Activated naive CD4-positive, alpha-beta T cell treated with anti-CD3 and anti-CD28 coated beads for 36 hours (primary cell): ENCODE measurements at regions not wholly inside any gene's neighbourhood (a gene's known extent, or its start where the extent isn't known, plus 50 kb on each side); places are given as distances from the start of the nearest gene placed in this dataset.

ENCODE experiments used
- CTCF ChIA-PET: fragments of 350-600 bp; sonication (Branson Sonifier 250); formaldehyde crosslinking; loops from one replicate; lab custom pipeline; 2021; ENCODE audit warnings: antibody characterized with exemption; lab: Charles Lee
- DNase-seq: peaks from one replicate; pipeline ENCODE4 v3.0.0-alpha.2; 2020
- H3K27ac Mint-ChIP-seq: one replicate; pipeline ENCODE4 v1.8.0; 2021; ENCODE audit warnings: mild to moderate bottlenecking, mixed read lengths
- H3K27me3 Mint-ChIP-seq: one replicate; pipeline ENCODE4 v1.8.0; 2021; ENCODE audit warnings: low read depth, mixed read lengths
- H3K36me3 Mint-ChIP-seq: one replicate; pipeline ENCODE4 v1.8.0; 2021; ENCODE audit warnings: low read depth, mixed read lengths
- H3K4me1 Mint-ChIP-seq: one replicate; pipeline ENCODE4 v1.8.0; 2021; ENCODE audit warnings: low read depth, mixed read lengths
- H3K4me3 Mint-ChIP-seq: one replicate; pipeline ENCODE4 v1.8.0; 2021; ENCODE audit warnings: mild to moderate bottlenecking, moderate library complexity, mixed read lengths
- H3K9me3 Mint-ChIP-seq: one replicate; pipeline ENCODE4 v1.8.0; 2021; ENCODE audit warnings: mixed read lengths
- intact Hi-C: fragments of 100-400 bp; cut with micrococcal nuclease; formaldehyde crosslinking; loops from one replicate; pipeline ENCODE4 v1.15.1; 2023

DNA sequence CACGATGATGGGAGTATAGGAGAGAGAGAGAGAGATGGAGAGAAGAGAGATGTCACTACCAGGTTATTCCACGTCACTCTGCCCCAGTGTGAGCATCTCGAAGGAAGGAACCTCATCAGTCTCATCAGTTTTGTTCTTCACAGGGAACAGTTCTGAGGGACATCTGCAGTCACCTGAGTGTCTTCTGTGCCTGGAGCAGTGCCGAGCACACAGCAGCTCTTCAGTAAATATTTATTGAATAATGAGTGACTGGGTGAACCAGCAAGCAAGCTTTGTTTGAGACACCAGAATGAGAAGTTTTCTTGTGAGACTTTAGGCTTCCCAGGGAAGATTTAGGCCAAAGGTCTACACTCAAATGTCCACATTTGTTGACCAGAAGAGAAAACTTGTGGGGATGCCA is 142.4 kb upstream of the IRX3 start:
- Mint-ChIP-seq H3K27me3 (peaks cover 46% of the 10 kb centered on the region), H3K4me1 (no peaks in the 10 kb centered on the region), H3K27ac (no peak overlapping the region), H3K9me3 (peaks cover 7% of the 10 kb centered on the region), H3K36me3 (no peaks in the 10 kb centered on the region), H3K4me3 (no peak overlapping the region)
- intact Hi-C loops = no loop called here
- DNase-seq = no peak
- CTCF ChIA-PET = no interaction called here

DNA sequence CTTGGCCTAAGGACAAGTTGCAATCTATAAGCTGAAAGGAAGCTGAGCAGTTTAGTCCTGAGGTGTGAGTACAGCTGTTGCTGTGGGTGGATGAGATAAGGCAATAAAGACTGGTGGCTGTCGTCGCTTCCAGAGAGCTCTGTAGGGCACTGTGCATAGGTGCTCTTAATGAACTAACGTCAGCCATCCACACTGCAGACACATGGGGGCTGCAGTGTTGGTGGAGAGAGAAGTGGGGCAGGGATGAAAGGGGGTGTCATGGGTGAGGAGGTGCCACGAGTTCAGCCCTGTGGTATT is 139.9 kb upstream of the IRX3 start:
- Mint-ChIP-seq H3K27ac (no peak overlapping the region), H3K4me1 (no peaks in the 10 kb centered on the region), H3K9me3 (peaks cover 7% of the 10 kb centered on the region), H3K27me3 (peaks cover 43% of the 10 kb centered on the region), H3K4me3 (no peak overlapping the region), H3K36me3 (no peaks in the 10 kb centered on the region)
- DNase-seq = no peak
- CTCF ChIA-PET = no interaction called here
- intact Hi-C loops = no loop called here

- Mint-ChIP-seq H3K9me3 (peaks cover 7% of the 10 kb centered on the region), H3K36me3 (no peaks in the 10 kb centered on the region), H3K27me3 (peaks cover 37% of the 10 kb centered on the region), H3K27ac (no peak overlapping the region), H3K4me3 (no peak overlapping the region), H3K4me1 (no peaks in the 10 kb centered on the region)
- no peak for DNase-seq
- CTCF ChIA-PET = no interaction called here
- intact Hi-C loops = no loop called here
Observed at GRCh38 chr16:54425681-54426552, 139.3 kb upstream of the IRX3 start.

- CTCF ChIA-PET = no interaction called here
- no peaks in the 10 kb centered on the region for H3K36me3 Mint-ChIP-seq
- no peaks in the 10 kb centered on the region for H3K4me1 Mint-ChIP-seq
- no peak overlapping the region for H3K27ac Mint-ChIP-seq
- H3K9me3 Mint-ChIP-seq = peaks cover 5% of the 10 kb centered on the region
- peaks cover 32% of the 10 kb centered on the region for H3K27me3 Mint-ChIP-seq
- H3K4me3 Mint-ChIP-seq = no peak overlapping the region
- no peak for DNase-seq
- intact Hi-C loops = no loop called here
Observed at GRCh38 chr16:54425068-54425467, 138.5 kb upstream of the IRX3 start.

- Mint-ChIP-seq H3K9me3 (peaks cover 3% of the 10 kb centered on the region), H3K4me1 (no peaks in the 10 kb centered on the region), H3K27ac (no peak overlapping the region), H3K27me3 (peaks cover 25% of the 10 kb centered on the region), H3K36me3 (no peaks in the 10 kb centered on the region), H3K4me3 (no peak overlapping the region)
- DNase-seq = no peak
- intact Hi-C loops = no loop called here
- CTCF ChIA-PET = no interaction called here
Observed at GRCh38 chr16:54424043-54424451, 137.5 kb upstream of the IRX3 start.

GRCh38 chr16:54422569-54422978 is 136.0 kb upstream of the IRX3 start:
- Mint-ChIP-seq H3K36me3 (no peaks in the 10 kb centered on the region), H3K27ac (no peak overlapping the region), H3K4me3 (no peak overlapping the region), H3K9me3 (no peaks in the 10 kb centered on the region), H3K27me3 (peaks cover 15% of the 10 kb centered on the region), H3K4me1 (no peaks in the 10 kb centered on the region)
- CTCF ChIA-PET = no interaction called here
- no peak for DNase-seq
- intact Hi-C loops = no loop called here

GRCh38 chr16:54422159-54422558 is 135.6 kb upstream of the IRX3 start:
- Mint-ChIP-seq H3K4me1 (no peaks in the 10 kb centered on the region), H3K9me3 (no peaks in the 10 kb centered on the region), H3K4me3 (no peak overlapping the region), H3K27ac (no peak overlapping the region), H3K27me3 (peaks cover 13% of the 10 kb centered on the region), H3K36me3 (no peaks in the 10 kb centered on the region)
- no peak for DNase-seq
- CTCF ChIA-PET = no interaction called here
- intact Hi-C loops = no loop called here

- Mint-ChIP-seq H3K27me3 (peaks cover 7% of the 10 kb centered on the region), H3K27ac (no peak overlapping the region), H3K36me3 (no peaks in the 10 kb centered on the region), H3K4me3 (no peak overlapping the region), H3K4me1 (no peaks in the 10 kb centered on the region), H3K9me3 (no peaks in the 10 kb centered on the region)
- no peak for DNase-seq
- intact Hi-C loops = no loop called here
- CTCF ChIA-PET = no interaction called here
Observed at GRCh38 chr16:54421220-54421619, 134.6 kb upstream of the IRX3 start.

- Mint-ChIP-seq H3K36me3 (no peaks in the 10 kb centered on the region), H3K27me3 (no peaks in the 10 kb centered on the region), H3K4me1 (no peaks in the 10 kb centered on the region), H3K9me3 (no peaks in the 10 kb centered on the region), H3K27ac (no peak overlapping the region), H3K4me3 (no peak overlapping the region)
- intact Hi-C loops = no loop called here
- CTCF ChIA-PET = no interaction called here
- DNase-seq = no peak
Observed at GRCh38 chr16:54418903-54419302, 132.3 kb upstream of the IRX3 start.

DNA sequence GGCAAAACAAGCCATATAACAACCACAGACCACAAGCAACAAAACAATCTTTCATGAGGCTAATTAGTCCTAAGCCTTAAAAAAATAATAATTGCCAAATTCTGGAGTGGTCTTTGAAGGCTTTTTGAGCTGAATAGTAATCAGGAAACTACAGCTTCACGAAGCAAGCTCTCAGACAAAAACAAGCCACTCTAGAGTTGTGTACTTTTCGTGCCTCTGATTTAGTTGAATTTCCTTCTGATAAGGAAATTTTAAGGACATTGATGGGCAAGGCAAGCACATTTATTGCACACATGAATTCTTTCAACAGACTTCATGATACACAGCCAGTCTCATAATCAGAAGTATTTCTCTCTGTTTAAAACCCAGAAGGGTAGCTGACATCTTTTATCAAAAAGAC is 130.8 kb upstream of the IRX3 start:
- Mint-ChIP-seq H3K36me3 (no peaks in the 10 kb centered on the region), H3K4me1 (no peaks in the 10 kb centered on the region), H3K4me3 (no peak overlapping the region), H3K27me3 (peaks cover 4% of the 10 kb centered on the region), H3K27ac (no peak overlapping the region), H3K9me3 (no peaks in the 10 kb centered on the region)
- CTCF ChIA-PET = no interaction called here
- no peak for DNase-seq
- intact Hi-C loops = no loop called here

- H3K27ac Mint-ChIP-seq = no peak overlapping the region
- CTCF ChIA-PET = no interaction called here
- H3K9me3 Mint-ChIP-seq = no peaks in the 10 kb centered on the region
Observed at GRCh38 chr16:54414671-54415070, 128.1 kb upstream of the IRX3 start.

DNA sequence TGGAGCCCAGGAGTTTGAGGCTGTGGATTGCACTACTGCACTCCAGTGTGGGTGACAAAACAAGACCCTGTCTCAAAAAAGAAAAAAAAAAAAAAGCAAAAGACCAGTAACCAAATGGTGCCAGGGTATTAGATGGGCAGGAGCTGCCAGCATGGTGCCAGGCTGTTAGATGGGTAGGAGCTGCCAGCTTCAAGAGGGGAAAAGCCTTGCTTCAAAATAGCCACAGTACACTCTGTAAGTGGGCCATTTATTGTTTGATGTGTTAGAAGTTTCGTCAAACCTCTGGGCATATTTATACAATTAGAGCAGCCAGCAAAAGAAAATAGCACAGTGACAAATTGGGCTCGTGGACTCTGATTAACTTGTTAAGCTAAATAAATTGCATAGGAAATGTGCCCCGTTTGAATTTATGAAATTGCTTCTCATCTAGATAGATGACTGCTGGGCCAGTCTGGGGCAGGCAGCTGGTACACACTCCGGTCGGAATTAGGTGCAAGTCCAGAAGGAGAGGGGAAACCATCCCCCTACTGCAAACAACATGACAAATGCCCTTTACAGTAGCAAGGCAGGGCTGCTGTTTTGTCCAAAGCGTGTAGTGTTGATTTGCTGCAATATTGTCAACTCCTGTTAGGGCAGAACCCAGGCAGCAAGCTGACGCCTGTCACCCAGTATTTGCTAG is 126.3 kb upstream of the IRX3 start:
- DNase-seq = no peak
- H3K36me3 Mint-ChIP-seq = no peaks in the 10 kb centered on the region
- no peak overlapping the region for H3K27ac Mint-ChIP-seq
- H3K4me3 Mint-ChIP-seq = no peak overlapping the region
- CTCF ChIA-PET = no interaction called here
- H3K4me1 Mint-ChIP-seq = no peaks in the 10 kb centered on the region
- peaks cover 12% of the 10 kb centered on the region for H3K27me3 Mint-ChIP-seq
- no peaks in the 10 kb centered on the region for H3K9me3 Mint-ChIP-seq
- intact Hi-C loops = no loop called here

More at GRCh38 chr16:54414671-54415070, 128.1 kb upstream of the IRX3 start:
- intact Hi-C loops = no loop called here
- H3K4me3 Mint-ChIP-seq = no peak overlapping the region
- DNase-seq = no peak
- H3K36me3 Mint-ChIP-seq = no peaks in the 10 kb centered on the region
- H3K4me1 Mint-ChIP-seq = no peaks in the 10 kb centered on the region
- H3K27me3 Mint-ChIP-seq = peaks cover 12% of the 10 kb centered on the region

DNA sequence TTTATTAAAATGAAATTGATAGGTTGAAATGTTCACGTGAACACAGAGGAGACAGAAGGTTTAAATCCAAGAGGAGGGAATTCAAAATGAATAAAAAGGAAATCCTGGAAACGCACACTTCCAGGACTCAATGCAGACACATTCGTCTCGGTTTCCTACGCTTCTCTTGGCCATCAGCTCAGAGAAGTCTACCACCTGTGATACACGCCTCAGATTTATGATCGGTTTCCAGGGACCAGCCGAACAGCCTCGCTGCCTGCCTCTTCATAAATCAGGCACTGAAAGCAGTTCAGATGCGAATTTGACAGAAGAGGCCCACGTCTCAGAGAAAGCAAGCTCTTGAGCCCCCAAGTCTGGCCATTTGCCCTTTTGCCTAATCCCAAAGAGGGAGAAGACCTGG is 125.5 kb upstream of the IRX3 start:
- H3K4me3 Mint-ChIP-seq = no peak overlapping the region
- H3K36me3 Mint-ChIP-seq = no peaks in the 10 kb centered on the region
- intact Hi-C loops = no loop called here
- H3K27ac Mint-ChIP-seq = no peak overlapping the region
- H3K4me1 Mint-ChIP-seq = no peaks in the 10 kb centered on the region
- DNase-seq = no peak
- CTCF ChIA-PET = no interaction called here
- H3K27me3 Mint-ChIP-seq = peaks cover 12% of the 10 kb centered on the region
- no peaks in the 10 kb centered on the region for H3K9me3 Mint-ChIP-seq
